Activated T-cell treated with anti-CD3 and anti-CD28 coated beads, Interleukin-2, amount 50 U/mL, for 1 hour (primary cell): ENCODE measurements at regions not wholly inside any gene's neighbourhood (a gene's known extent, or its start where the extent isn't known, plus 50 kb on each side); places are given as distances from the start of the nearest gene placed in this dataset.

Experiments
- DNase-seq: peaks from one replicate; pipeline ENCODE4 v3.0.0-alpha.2; 2020

DNA sequence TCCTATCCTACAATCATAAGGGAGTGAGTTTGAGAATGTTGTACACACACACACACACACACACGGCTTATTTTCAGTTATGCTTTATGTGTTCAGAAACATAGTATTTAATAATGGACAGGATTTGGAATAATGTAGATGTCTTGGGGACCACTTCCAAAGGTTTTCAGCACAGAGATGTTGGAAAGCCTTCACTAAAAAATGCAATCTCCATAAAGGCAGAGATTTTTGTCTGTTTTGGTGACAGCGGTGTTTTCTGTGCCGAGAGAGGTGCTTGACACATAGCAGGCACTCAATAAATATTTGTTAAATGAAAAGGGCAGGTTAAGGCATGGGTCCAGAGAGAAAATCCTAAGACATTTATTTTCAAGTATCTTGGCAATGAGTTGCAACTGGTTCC lies 428.2 kb upstream of the RGMA start:
- DNase-seq: no peak

DNA sequence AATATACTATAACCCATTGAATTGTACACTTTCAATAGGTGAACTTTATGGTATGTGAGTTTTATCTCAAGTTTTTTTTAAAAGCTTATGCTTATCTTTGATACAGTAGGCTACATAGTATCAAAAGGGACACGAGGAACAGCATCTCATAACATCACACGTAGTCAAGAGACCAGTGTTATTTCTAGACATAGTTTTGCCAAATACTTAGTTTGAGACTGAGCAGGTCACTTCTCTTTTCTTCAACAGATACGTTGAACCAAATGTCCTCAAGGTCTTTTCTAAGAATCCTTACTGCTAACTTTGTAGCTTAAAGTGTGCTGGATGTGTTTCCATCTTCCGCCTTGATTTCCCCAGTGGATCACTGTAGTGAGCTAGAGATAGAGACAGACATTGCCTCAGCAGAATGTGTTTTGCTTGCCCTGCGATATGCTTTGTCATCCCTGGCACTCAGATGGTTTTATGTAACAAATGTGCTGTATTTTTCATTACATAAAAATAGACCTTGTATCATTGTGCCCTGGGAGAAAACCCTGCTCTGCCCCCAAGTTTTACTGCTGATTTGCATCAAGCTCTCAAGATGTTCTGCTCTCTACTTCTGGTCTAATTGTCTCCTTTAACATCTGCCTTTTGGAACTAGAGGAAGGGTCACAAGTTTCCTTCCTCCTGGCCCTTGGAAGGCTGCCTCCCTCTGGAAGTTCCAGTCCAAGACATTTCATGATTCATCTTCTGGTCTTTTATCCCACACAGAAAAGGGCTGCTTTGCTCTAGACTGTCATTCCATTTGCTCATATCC lies 426.4 kb upstream of the RGMA start:
- no peak for DNase-seq

DNA sequence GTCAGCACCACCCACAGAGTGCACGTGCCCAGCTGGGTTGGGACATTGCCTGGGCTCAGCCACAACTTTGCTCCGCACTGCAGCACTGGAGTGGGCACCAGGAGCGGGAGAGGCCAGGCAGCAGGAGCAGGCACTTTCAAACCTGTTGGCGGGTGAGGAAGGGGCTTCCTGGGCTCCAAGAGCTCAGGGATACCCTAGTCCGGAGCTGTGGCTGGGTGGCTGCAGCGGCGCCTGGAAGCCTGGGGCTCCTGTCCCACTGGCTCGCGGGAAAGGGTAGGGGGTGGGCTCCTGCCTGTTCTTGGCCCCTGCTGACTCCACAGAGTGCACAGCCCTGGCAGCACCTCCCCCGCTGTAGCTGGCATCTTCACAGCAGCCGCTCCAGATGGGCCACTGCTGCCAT lies 417.6 kb upstream of the RGMA start:
- no peak for DNase-seq

DNA sequence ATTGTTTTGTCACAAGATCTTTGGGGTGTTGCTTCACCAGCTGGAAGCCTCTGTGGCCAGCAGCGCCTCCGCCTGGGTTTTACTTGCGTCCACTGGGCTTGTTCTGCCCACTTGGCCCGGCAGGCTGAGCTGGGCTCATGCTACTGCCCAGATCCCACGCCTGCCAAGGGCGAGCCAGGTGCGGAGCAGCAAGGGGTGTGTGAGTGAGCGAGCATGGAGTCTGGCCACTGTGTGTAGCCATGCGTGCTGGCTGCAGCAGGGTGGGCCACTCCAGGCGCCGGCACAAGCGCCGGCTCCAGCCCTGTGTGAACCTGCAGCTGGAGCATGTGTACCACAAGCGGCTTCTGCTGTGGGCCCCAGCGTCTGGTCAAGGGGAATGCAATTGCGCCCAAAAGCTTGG lies 416.5 kb upstream of the RGMA start:
- no peak for DNase-seq

DNA sequence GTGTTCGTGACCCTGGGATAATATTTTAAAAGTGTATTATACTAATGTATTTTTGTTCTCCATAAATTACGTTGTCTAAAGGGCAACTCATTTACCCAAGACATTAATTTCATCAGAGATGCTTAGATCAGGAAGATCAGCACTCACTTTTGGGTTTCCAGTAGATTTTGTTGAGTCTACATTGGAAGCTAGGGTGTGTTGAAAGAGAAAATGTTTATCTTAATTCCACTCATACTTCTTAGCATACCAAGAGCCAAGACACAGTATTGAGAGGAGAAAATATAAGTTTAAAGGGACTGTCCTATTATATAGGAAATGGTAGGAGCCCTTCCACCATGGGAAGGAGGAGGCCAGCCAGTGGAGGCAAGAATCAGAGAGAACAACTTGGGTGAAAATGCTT lies 412.9 kb upstream of the RGMA start:
- no peak for DNase-seq

DNA sequence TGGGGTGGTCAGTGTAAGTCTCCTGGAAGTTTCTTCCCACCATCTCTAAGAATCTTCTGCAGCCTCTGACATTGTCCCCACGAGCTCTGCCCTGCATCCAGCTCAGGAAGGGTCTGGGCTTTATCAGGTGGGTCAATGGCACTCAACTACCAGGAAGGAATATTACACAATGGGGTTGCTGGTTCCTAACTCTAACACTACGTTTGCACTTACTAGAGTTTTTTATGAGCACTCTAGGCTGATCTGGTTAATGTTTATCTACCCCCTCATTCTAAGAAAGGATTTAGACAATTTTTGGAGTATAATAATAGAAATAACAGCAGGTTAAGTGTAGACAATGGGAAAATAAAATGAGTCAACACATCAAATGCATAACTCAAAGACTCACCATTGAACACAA lies 411.1 kb upstream of the RGMA start:
- DNase-seq: no peak

DNA sequence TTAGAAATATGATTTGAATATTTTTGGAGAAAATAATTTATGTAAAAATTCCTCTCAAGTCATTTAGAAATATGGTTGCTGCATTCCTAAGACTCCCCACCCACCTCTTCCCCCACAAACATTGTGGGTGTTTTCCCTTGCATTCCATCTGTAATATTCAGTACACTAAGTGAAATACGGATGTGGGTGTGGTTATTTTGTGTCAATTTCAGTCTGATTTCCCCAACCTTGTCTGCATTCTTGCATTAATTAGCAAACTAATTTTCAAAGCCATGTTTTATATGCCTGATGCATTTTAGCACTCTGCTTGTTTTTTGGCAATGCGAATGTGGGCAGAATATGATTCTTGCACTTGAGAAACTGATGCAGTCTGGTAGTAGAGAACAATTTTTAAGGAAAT lies 408.3 kb upstream of the RGMA start:
- no peak for DNase-seq

DNA sequence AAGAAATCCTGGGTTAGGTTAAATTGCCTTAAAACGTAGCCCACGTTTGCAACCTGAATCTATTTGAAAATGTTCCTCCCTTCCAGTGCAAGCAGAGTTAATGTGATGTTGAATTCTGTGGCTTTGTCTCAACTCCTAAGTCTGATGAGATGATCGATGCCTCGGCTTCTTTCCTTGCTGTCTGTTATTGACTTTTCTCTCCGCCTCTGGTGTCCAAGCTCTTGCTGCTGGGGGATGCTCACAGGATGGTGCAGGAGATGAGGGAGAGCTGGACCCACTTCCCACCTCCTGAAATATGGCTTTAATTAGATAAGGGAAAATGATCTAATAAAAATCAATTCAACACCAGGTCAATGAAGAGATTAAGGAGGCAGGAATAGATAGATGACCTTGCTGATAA lies 407.9 kb upstream of the RGMA start:
- DNase-seq: no peak

DNA sequence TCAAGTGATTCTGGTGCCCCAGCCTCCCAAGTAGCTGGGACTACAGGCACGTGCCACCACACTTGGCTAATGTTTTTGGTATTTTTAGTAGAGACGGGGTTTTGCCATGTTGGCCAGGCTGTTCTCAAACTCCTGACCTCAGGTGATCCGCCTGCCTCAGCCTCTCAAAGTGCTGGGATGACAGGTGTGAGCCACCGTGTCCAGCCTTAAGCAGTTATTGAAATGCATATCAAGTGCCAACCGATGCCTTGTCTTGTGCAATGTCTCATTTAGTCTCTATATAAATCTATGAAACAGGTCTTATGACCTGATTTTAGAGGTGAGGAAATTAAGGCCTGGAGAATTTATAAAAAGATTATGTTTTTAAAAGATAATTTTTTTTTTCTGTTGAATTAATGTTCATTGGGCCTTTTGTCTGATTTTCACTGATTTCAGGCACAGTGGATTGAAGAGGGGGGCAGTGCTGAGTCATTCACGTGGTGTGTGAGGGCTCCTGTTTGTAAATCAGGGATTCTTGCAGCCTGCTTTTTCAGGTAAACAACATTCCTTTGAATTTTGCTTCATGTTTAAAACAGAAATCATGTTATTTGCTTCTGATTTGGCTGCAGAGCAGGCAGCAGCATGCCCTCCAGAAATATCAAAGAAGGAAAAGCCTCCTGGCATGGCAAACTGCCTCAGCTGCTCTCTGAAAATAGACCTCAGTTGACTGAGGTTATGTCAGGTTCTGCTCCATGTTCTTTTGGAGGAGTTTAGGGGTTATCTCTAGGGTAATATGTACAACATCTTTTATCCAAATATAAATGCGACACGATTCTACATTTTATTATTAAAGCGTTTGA lies 407.0 kb upstream of the RGMA start:
- DNase-seq: no peak

DNA sequence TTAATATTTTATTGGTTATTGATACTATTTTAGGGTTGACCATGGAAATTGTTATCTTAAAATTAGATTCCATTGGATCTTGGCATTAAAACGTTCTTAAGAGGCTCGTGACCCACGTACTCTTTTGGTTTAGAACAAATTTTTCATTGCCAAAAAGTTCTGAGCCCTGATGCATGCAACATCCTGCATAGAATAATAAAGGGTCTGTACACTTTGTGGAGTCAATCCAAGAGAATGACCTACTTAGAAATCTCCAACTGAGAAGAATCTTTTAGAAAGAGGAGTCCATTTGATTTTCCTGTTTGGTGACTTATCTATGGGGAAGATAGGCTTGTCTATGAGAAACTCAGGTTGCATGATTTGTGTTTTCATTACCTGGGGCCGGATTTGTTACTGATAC lies 404.2 kb upstream of the RGMA start:
- DNase-seq: no peak

DNA sequence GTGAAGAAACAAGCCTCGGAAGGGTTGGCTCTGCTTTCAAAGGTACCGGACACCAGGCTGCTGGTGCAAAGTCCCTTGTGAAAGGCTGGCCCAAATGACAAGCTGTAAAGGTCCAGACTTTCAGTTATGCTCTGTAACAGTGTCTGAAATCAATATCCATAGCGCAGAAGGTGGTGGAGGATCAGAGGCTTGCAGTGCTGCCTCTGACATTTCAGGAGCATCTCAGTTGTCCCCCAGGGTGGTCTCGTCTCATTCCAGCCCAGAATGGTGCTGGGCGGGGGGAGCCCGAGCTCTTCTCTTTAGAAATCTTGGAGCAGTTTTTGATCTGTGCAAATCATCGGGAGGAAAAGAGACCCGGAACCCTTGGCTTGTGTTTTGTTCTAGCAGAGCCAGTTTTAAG lies 402.3 kb upstream of the RGMA start:
- no peak for DNase-seq

DNA sequence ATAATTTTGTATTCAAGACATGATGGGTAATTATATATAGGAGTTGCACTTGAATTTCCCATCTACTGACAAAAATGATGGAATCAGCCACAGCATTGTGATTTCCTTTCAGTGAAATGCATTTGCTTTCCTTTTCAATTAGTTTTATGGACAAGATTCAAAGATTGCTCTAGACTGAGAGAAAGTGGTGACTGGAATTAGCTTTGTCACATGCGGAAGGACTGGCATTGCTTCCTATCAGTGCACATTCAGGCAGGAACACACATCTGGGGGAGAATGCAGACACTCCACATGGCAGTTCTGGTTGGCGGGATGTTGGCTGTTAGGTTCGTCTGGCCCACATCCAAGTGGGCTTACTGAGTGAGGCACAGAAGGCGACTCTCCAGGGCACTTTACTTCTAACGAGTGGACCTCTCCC lies 399.3 kb upstream of the RGMA start:
- no peak for DNase-seq

DNA sequence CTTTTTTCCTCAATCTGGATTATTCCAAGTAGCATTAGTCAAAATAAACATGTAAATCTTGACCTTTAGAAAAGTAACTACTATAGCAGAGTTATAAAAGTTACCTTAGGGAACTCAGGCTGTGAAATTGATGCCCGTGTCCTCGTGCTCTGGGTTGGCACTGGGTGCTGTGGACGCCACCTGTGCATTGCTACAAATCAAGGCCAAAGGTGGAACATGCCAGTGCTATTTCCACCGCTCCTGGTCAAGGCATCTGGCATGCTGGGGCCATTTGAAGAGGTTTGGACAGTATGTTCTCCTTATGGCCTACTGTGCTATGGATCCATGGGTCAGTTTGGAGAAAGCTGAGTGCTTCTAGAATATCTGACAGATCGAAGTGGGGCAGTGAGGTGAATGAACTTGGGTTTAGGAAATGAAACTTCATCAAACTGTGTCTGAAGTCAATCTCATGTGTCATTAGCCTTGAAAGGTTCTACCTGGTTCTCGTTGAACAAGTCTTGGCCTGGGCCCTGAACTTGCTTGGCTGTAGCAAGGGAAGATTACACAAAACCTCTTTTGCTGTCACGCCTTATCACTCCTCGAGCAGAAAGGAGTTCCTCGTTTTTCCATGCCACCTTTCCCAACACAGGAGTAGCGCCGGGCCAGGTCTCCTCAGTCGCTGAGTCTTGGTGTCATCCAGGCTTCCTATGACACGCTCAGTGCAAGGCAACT lies 397.6 kb upstream of the RGMA start:
- DNase-seq: no peak

DNA sequence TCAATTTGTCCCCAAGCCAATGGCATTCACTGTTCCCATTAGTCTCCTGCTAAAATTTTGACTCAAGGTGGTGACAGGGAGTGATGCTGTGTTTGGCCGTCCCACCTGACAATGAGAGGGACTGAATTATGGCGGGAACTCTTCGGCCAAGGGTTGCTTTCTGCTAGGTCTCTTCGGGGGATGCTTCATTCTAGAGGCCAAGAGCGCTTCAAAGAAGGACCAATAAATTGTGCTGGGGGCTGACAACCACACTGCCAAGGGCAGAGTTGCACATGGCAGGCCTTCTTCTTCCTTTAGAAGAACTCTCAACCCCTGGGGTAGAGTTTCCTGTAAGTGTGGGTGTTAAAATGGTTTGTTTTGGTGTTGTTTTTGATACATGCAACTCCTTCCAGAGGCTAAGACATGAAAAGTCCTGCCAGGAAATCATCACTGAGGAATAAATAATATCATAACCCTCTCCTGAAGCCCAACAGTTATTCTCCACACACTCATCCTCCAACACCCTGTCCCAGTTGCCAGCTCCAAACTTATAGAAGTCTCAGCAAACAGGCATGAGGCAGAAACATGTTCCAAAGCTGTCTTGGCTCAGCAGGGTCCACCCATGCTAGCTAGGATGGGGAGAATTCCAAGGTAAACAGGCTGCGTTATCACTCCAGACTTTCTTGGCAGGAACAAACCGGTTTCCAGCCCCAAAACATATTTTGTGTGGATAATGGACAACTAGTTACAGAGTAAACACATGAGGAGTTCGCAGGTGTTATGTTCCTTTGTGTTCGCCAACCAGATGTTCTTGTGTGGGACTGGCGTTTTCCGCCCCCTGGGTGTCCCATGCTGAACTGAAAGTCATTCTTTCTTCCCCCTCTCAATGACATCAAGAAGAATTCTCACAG lies 396.7 kb upstream of the RGMA start:
- DNase-seq: no peak

DNA sequence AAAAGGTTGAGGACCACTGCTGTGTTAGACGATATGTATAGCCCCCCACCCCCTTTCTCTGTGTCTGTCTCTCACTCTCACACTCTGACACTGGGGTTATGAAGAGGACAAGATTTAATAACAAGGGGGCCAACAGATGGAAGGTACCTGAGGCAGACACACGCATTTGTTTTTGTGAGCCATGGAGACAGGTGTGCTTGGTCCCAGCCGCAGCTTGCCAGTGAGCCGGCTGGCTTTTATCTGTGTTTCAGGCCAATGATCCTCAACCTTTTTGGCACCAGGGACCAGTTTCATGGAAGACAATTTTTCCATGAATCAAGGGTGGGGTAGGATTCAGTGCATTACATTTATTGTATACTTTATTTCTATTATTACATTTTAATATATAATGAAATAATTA lies 394.9 kb upstream of the RGMA start:
- no peak for DNase-seq

DNA sequence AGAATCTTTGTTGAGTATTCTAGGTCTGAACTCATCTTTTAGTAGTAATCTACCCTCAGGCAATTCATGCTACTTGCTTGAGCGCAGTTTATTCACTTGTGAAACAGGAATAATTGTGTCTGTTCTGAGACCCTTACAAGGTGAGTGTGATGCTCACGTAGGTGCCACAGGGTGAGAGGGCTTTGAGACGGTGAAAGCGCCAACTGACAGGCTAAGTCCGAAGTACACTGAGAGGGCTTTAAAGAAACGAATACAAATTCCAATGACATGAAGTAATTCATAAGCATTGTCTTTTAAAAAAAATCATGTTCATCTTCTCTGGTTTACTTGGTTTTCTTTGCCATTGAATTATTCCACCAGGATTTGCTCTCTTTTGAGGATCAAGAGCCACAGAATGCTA lies 393.7 kb upstream of the RGMA start:
- DNase-seq: no peak

DNA sequence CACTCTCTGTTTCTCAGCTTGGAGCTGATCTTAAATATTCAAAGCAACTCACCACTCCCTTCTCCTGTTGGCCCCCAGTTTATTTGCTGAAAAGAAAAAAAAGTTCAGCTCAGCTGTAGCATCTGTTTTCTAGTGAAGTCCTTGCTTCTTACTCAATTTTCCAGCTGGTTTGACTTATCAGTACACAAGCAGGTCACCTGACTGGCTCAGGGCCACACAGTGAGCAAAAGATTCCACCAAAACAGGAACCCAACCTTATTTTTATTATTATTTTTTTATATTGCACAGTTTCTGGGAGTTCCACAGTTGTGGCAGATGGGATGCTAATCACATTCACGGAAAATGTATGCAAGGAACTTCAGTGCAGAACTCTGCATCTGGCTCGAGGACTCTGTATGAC lies 390.7 kb upstream of the RGMA start:
- DNase-seq: no peak

DNA sequence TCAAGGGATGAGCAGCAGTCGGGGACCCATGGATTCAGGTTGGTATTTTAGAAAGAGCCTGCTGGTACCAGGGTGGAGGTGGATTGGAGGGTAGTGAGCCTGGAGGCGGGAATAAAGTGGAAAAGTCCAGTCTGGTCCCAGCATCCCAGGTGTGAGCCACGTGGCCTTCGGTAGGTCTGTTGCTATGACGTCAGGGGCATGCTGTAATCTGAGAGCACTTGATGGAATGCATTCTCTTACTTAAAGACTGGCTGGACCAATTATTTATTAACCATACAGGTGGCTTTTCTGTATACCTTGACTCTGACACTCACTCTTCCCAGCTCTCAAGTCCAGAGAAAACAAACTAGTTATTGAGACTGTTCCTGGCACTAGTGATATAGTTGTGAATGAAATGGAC lies 389.9 kb upstream of the RGMA start:
- DNase-seq: no peak

DNA sequence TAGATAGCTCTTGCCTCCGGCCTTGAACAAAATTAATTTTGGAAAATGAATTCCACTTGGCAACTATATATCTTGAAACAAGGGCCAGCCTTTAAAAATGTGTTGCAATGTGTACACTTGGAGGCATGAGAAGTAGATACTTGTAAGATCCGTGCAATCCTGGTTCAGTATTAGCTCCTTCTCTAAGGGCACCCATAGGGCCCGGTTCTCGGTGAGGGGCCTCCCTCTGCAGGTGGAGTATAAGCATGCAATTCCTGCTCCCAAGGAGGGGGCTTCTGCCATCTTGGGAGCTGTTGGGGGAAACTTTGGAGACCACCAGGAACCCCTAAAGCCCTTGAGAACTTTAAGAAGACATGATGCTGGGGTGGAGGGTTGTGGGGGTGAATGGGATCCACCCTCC lies 388.7 kb upstream of the RGMA start:
- no peak for DNase-seq

DNA sequence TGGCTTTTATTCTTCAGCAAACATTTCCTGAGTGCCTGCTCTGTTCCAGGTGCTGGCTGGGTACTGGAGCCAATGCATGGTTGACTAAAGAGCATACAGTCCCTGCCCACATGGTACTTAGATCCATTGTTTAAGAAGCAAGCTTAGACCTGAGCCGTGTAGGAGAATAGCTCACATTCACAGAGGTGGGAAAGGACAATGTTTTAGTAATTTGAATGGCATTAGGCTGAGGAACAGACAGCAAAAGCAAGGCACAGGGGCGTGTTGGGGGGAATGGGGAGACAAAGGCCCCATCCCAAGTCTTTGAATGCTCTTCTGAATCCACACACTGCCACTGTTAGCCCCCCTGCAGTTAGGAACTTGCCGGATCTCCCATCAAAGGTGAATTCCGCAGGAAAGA lies 388.2 kb upstream of the RGMA start:
- no peak for DNase-seq

DNA sequence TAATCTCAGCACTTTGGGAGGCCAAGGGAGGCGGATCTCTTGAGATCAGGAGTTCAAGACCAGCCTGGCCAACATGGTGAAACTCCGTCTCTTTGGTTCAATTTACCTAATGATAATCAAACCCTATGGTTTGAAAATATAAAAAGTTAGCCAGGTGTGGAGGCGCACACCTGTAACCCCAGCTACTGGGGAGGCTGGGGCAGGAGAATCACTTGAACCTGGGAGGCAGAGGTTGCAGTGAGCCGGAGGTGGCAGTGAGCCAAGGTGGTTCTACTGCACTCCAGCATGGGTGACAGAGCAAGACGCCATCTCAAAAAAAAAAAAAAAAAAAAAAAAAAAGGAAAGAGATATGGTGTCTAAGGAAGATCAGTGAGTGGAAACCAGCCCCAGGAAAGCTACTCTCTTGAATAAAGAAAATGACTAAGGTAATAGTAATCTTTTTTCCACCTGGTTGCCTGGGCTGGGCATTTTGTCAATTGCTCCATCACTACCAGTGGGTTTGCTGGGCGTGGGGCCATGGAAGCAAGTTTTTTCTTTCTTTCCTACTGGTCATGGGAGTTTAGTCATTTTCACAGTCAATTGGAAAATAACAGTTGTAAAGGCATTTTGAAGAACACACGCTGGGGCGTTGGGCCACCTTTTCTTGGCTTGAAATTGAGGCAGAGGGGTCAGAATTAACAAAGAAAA lies 387.6 kb upstream of the RGMA start:
- no peak for DNase-seq

DNA sequence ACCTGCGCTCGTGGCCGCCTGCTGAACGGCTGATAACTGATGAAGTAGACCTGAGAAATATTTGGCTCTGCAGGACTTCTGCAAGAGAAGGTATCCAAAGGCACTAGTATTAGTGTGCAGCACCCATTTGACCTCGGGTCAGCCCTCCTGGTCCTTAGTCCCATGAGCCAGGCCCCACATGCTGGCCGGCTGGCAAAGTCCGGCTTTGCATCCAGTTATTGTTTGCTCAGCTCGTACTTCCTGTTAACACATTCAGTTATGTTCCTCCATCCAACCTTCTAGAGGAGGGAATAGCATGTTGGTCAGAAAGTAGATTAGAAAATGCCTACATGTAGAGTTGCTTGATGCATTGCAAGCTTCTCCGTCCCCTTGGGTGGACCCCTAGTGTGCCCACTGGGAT lies 385.7 kb upstream of the RGMA start:
- DNase-seq: no peak
